GM23248 (cell line): ENCODE measurements at regions not wholly inside any gene's neighbourhood (a gene's known extent, or its start where the extent isn't known, plus 50 kb on each side); places are given as distances from the start of the nearest gene placed in this dataset.

ENCODE experiments used
- DNase-seq: peaks from one replicate; pipeline ENCODE4 v3.0.0-alpha.2; 2015
- H2AFZ ChIP-seq: fragments of 200-600 bp; sonication (generic); 2 replicates; pipeline ENCODE4 v1.6.1; 2016; ENCODE audit warnings: antibody characterized with exemption
- H3F3A ChIP-seq: fragments of 200-600 bp; sonication (generic); 2 replicates; pipeline ENCODE4 v1.6.1; 2016; ENCODE audit warnings: mild to moderate bottlenecking, antibody characterized with exemption, mixed run types; ENCODE audit not compliant: insufficient read depth
- H3K27ac ChIP-seq: fragments of 200-600 bp; sonication (generic); 2 replicates; pipeline ENCODE4 v1.5.1; 2016; ENCODE audit warnings: mild to moderate bottlenecking
- H3K27me3 ChIP-seq: fragments of 200-600 bp; sonication (generic); replicated peaks from 2 replicates; pipeline ENCODE4 v1.6.1; 2016; ENCODE audit warnings: mild to moderate bottlenecking; ENCODE audit not compliant: insufficient read depth
- H3K36me3 ChIP-seq: fragments of 200-600 bp; sonication (generic); 2 replicates; pipeline ENCODE4 v1.6.1; 2016; ENCODE audit warnings: low read depth, mild to moderate bottlenecking
- H3K4me1 ChIP-seq: fragments of 200-600 bp; sonication (generic); 2 replicates; pipeline ENCODE4 v1.6.1; 2016; ENCODE audit warnings: mild to moderate bottlenecking; ENCODE audit not compliant: insufficient read depth
- H3K4me2 ChIP-seq: fragments of 200-600 bp; sonication (generic); one replicate; pipeline ENCODE4 v1.6.1; 2016; ENCODE audit warnings: mild to moderate bottlenecking; ENCODE audit not compliant: unreplicated experiment
- H3K4me3 ChIP-seq: fragments of 200-600 bp; sonication (generic); 2 replicates; pipeline ENCODE4 v1.5.1; 2016; ENCODE audit warnings: mild to moderate bottlenecking
- H3K79me2 ChIP-seq: fragments of 200-600 bp; sonication (generic); 2 replicates; pipeline ENCODE4 v1.6.1; 2016; ENCODE audit warnings: mild to moderate bottlenecking; ENCODE audit not compliant: insufficient read depth
- H3K9ac ChIP-seq: fragments of 200-600 bp; sonication (generic); 2 replicates; pipeline ENCODE4 v1.6.1; 2016; ENCODE audit warnings: mild to moderate bottlenecking
- H3K9me2 ChIP-seq: fragments of 200-600 bp; sonication (generic); 2 replicates; pipeline ENCODE4 v1.6.1; 2016; ENCODE audit warnings: mixed run types, mild to moderate bottlenecking, moderate library complexity; ENCODE audit not compliant: insufficient read depth
- H3K9me3 ChIP-seq: fragments of 200-600 bp; sonication (generic); one replicate; pipeline ENCODE4 v1.6.1; 2017; ENCODE audit warnings: low read depth
- H4K20me1 ChIP-seq: fragments of 200-600 bp; sonication (generic); 2 replicates; pipeline ENCODE4 v1.6.0; 2016; ENCODE audit not compliant: insufficient read depth
- EZH2 ChIP-seq: fragments of 200-600 bp; sonication (generic); IDR thresholded peaks from 2 replicates; pipeline ENCODE4 v1.6.1; 2018; ENCODE audit warnings: antibody characterized with exemption, mild to moderate bottlenecking; ENCODE audit not compliant: insufficient read depth, poor library complexity, severe bottlenecking
- EZH2phosphoT487 ChIP-seq: fragments of 200-600 bp; sonication (generic); IDR thresholded peaks from 2 replicates; pipeline ENCODE4 v1.6.1; 2018; ENCODE audit warnings: antibody characterized with exemption, moderate library complexity, mild to moderate bottlenecking, low read depth; ENCODE audit not compliant: insufficient read depth
- WGBS, 2 experiments: methylation state at CpG; one replicate each; pipeline ENCODE4 v1.1.6; 2015 to 2017; ENCODE audit warnings: low lambda C conversion rate in 2 of 2, low coverage in 1 of 2; ENCODE audit errors: missing lambda C conversion rate in 2 of 2; 5-methylcytosine and 5-hydroxymethylcytosine counted together
- in situ Hi-C: fragments of 300-500 bp; cut with MboI; formaldehyde crosslinking; loops from 2 replicates; pipeline ENCODE4 v1.15.0; 2020

DNA sequence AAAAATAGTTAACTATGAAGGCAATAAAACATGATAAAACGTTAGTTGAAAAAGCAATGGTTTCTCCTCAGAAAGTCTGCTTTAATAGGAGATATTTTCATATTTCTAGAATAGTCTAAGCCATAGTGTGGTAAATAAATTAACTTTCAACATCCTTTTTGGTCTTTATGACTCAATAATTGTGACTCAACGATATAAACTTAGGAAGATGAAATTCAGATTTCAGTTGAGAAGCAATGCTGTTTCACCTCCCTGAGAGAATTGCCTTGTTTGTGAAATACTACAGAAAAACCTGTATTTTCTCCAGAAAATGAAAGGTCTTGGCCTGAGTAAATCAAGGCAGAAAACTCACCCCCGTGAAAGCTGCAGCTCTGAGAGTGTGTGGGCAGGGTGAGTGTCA is 166.9 kb downstream of the ETAA1 start:
- in situ Hi-C loops = no loop called here
- peak overlapping the region; percentile 79 for H3K27ac ChIP-seq

DNA sequence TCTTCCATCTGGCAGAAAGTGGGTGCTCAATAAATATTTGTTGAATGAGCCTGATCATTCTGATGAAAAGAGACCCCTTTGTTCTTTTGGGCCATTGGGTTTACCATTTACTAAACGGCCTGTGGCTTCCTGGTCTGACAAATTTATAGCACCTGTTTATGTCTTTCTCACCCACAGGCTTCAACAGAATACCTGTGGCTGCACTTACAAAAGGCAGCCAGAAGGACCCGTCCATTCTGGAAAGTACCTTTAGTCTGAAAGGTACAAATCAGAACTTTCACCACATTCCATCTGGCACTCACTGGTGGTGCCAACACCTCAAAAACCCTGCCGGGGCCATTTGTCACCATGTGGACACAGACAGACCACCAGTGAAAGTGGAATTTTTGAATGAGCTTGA is 167.5 kb downstream of the ETAA1 start:
- Histone ChIP-seq H3K9me3 (no peaks in the 10 kb centered on the region), H2AFZ (peak overlapping the region; percentile 40; the same call in 1 of the 2 replicates), H3K27me3 (no peaks in the 10 kb centered on the region), H3K79me2 (no peaks in the 10 kb centered on the region), H3K9ac (peak overlapping the region; percentile 32; the same call in 1 of the 2 replicates), H3K27ac (peak overlapping the region; percentile 79), H3K9me2 (peaks cover 2% of the 10 kb centered on the region; the same call in 1 of the 2 replicates), H3K36me3 (no peaks in the 10 kb centered on the region), H3K4me1 (peaks cover 62% of the 10 kb centered on the region), H3K4me2 (peak overlapping the region; percentile 58), H3K4me3 (no peak overlapping the region), H3F3A (peaks cover 73% of the 10 kb centered on the region), H4K20me1 (no peaks in the 10 kb centered on the region)
- TF ChIP-seq EZH2phosphoT487 = no peak
- no peak for TF ChIP-seq EZH2
- WGBS, 2 experiments = 82 to 90% methylated on average over 3 of the region's 3 CpGs
- no peak for DNase-seq
- in situ Hi-C loops = no loop called here

More for the DNA sequence above, 166.9 kb downstream of the ETAA1 start:
- TF ChIP-seq EZH2 (no peak), EZH2phosphoT487 (no peak)
- H3K9ac ChIP-seq = peak overlapping the region; percentile 32; the same call in 1 of the 2 replicates
- peaks cover 62% of the 10 kb centered on the region for H3K4me1 ChIP-seq
- H3F3A ChIP-seq = peaks cover 73% of the 10 kb centered on the region
- no peaks in the 10 kb centered on the region for H3K36me3 ChIP-seq
- no peaks in the 10 kb centered on the region for H4K20me1 ChIP-seq
- H3K4me2 ChIP-seq = peak overlapping the region; percentile 58
- H3K4me3 ChIP-seq = no peak overlapping the region
- peak overlapping the region; percentile 40; the same call in 1 of the 2 replicates for H2AFZ ChIP-seq
- H3K79me2 ChIP-seq = no peaks in the 10 kb centered on the region
- WGBS, 2 experiments = 9 to 16% methylated on average over 3 of the region's 3 CpGs
- H3K9me3 ChIP-seq = no peaks in the 10 kb centered on the region
- peak; percentile 77 for DNase-seq
- H3K27me3 ChIP-seq = no peaks in the 10 kb centered on the region
- H3K9me2 ChIP-seq = peaks cover 2% of the 10 kb centered on the region; the same call in 1 of the 2 replicates

DNA sequence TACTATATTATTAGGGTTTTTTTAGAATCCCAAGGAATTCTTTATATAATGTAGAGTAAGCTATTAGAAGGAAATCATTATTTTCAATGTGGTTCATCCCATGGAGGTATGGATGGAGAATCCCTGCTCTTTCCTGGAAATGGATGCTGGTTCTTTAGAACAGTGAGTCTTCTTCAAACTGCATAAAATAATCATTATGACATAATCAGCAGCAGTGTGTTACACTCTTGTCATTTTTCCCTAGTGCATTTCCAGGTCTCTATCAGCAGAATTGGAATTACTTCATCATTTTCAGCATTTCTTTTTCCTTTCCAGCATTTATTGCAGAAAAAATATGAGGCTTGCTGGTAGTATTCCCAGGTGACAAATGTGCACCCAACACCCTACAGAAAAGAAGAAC is 168.1 kb downstream of the ETAA1 start:
- H3K4me2 ChIP-seq = no peak overlapping the region
- no peaks in the 10 kb centered on the region for H3K27me3 ChIP-seq
- no peak overlapping the region for H2AFZ ChIP-seq
- H3K9ac ChIP-seq = no peak overlapping the region
- no peaks in the 10 kb centered on the region for H4K20me1 ChIP-seq
- peaks cover 62% of the 10 kb centered on the region for H3K4me1 ChIP-seq
- peaks cover 73% of the 10 kb centered on the region for H3F3A ChIP-seq
- TF ChIP-seq EZH2 (no peak), EZH2phosphoT487 (no peak)
- peaks cover 2% of the 10 kb centered on the region; the same call in 1 of the 2 replicates for H3K9me2 ChIP-seq
- in situ Hi-C loops = no loop called here
- H3K79me2 ChIP-seq = no peaks in the 10 kb centered on the region
- peak; percentile 24 for DNase-seq
- no peak overlapping the region for H3K4me3 ChIP-seq
- peak overlapping the region; percentile 79 for H3K27ac ChIP-seq
- H3K9me3 ChIP-seq = no peaks in the 10 kb centered on the region
- no peaks in the 10 kb centered on the region for H3K36me3 ChIP-seq

DNA sequence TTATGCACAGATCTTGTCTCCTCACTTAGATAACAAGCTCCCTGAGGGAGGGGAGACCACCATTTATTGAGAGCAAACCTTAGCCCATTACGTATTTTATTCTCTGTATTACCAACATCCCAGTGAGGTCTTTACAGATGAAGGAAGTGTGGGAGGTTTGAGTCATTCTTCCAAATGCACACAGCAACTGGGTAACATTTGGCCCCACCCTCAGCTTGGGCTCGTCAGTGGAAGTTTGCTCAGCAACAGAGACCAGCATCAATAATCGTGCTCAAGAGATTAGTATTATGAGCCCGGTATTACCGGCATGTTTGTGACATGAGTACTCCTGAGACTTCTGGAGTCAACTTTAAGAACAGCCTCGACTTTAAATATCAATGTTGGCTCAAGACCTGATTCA is 168.6 kb downstream of the ETAA1 start:
- Histone ChIP-seq H3K27me3 (no peaks in the 10 kb centered on the region), H3K27ac (peak overlapping the region; percentile 79), H3K9me3 (no peaks in the 10 kb centered on the region), H4K20me1 (no peaks in the 10 kb centered on the region), H3K4me1 (peaks cover 62% of the 10 kb centered on the region), H3K9ac (peak overlapping the region; percentile 30), H3K79me2 (no peaks in the 10 kb centered on the region), H3K4me3 (0 out of 2 replicates have a peak overlapping the region, but pooled peaks have one; percentile 3), H3K9me2 (peaks cover 2% of the 10 kb centered on the region; the same call in 1 of the 2 replicates), H3K4me2 (peak overlapping the region; percentile 10), H3F3A (peaks cover 74% of the 10 kb centered on the region), H3K36me3 (no peaks in the 10 kb centered on the region), H2AFZ (no peak overlapping the region)
- DNase-seq = peak; percentile 96
- WGBS, 2 experiments = 0 to 4% methylated on average over 6 of the region's 6 CpGs
- TF ChIP-seq EZH2 (no peak), EZH2phosphoT487 (no peak)
- in situ Hi-C loops = no loop called here

DNA sequence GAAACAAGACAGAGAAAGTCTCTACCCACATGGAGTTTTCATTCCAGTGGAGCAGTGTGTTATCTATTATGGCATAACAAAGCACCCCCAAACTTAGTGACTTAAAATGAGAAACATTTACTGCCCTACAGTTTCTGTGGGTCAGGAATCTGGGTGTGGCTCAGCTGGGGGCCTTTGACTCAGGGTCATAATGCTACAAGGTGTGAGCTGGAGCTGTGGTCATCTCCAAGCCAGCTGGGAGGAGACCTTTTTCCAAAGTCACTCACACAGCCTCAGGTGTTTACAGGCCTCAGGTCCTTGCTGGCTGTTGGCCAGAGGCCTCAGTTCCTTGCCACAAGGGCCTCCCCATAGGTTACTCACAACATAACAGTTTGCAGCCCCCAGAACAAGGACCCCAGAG is 169.2 kb downstream of the ETAA1 start:
- Histone ChIP-seq H3K4me3 (0 out of 2 replicates have a peak overlapping the region, but pooled peaks have one; percentile 3), H3K27ac (peak overlapping the region; percentile 79), H2AFZ (no peak overlapping the region), H3K27me3 (no peaks in the 10 kb centered on the region), H3K79me2 (no peaks in the 10 kb centered on the region), H3K4me1 (peaks cover 57% of the 10 kb centered on the region), H4K20me1 (no peaks in the 10 kb centered on the region), H3K9ac (peak overlapping the region; percentile 30), H3K9me3 (no peaks in the 10 kb centered on the region), H3K36me3 (no peaks in the 10 kb centered on the region), H3K4me2 (peak overlapping the region; percentile 10), H3K9me2 (peaks cover 2% of the 10 kb centered on the region; the same call in 1 of the 2 replicates), H3F3A (peaks cover 76% of the 10 kb centered on the region)
- peak; percentile 27 for DNase-seq
- TF ChIP-seq EZH2phosphoT487 (no peak), EZH2 (no peak)
- in situ Hi-C loops = no loop called here
